IMR-90 (cell line): ENCODE measurements at regions not wholly inside any gene's neighbourhood (a gene's known extent, or its start where the extent isn't known, plus 50 kb on each side); places are given as distances from the start of the nearest gene placed in this dataset.

ENCODE experiments used
- ATAC-seq: fragments of 200-7000 bp; cut with Tn5 transposase; 2 replicates; pipeline ENCODE4 v1.9.1; 2020; ENCODE audit warnings: low read depth, mild to moderate bottlenecking, moderate library complexity
- BruUV-seq: library from RNA; stranded (reverse); fragments of 400-500 nt; replicated peaks from 2 replicates; lab custom pipeline; 2021; lab: Mats Ljungman, UMichigan
- CTCF ChIA-PET: fragments of 300-600 bp; formaldehyde crosslinking; extraction: SDS; loops from one replicate; lab custom pipeline; 2021; ENCODE audit warnings: antibody characterized with exemption; lab: Yijun Ruan, JAX
- POLR2A ChIA-PET: fragments of 300-600 bp; sonication (Branson Sonifier 250); formaldehyde crosslinking; loops from one replicate; lab custom pipeline; 2022; ENCODE audit warnings: antibody characterized with exemption; ENCODE audit not compliant: unreplicated experiment; lab: Charles Lee
- DNase-seq: peaks from one replicate; pipeline ENCODE4 v3.0.0; 2013
- H2AFZ ChIP-seq: replicated peaks from 2 replicates; pipeline ENCODE3; 2013; ENCODE audit warnings: low read length, mild to moderate bottlenecking; ENCODE audit not compliant: poor library complexity
- H2AK5ac ChIP-seq: 2 replicates; pipeline ENCODE4 v1.6.1; 2013; ENCODE audit warnings: low read depth, low read length, inconsistent platforms
- H2AK9ac ChIP-seq: replicated peaks from 2 replicates; pipeline ENCODE3; 2013; ENCODE audit warnings: mild to moderate bottlenecking, low read depth, low read length, moderate library complexity; ENCODE audit not compliant: poor library complexity
- H2BK120ac ChIP-seq: 2 replicates; pipeline ENCODE4 v1.6.1; 2013; ENCODE audit warnings: low read depth, low read length, inconsistent platforms
- H2BK15ac ChIP-seq: 3 replicates; pipeline ENCODE4 v1.6.1; 2013; ENCODE audit warnings: low read depth, low read length, inconsistent platforms
- H2BK20ac ChIP-seq: 2 replicates; pipeline ENCODE4 v1.6.1; 2013; ENCODE audit warnings: low read depth, mild to moderate bottlenecking, inconsistent platforms, low read length, moderate library complexity
- H2BK5ac ChIP-seq: 2 replicates; pipeline ENCODE4 v1.6.1; 2013; ENCODE audit warnings: mild to moderate bottlenecking, low read depth, low read length, inconsistent platforms; ENCODE audit not compliant: poor library complexity, severe bottlenecking
- H3K14ac ChIP-seq: replicated peaks from 2 replicates; pipeline ENCODE4 v1.6.1; 2013; ENCODE audit warnings: low read depth, low read length, inconsistent platforms
- H3K18ac ChIP-seq: 2 replicates; pipeline ENCODE4 v1.6.1; 2013; ENCODE audit warnings: low read depth, low read length, control low read depth
- H3K23ac ChIP-seq: 2 replicates; pipeline ENCODE4 v1.6.1; 2013; ENCODE audit warnings: low read depth, low read length, inconsistent platforms
- H3K27ac ChIP-seq: 2 replicates; pipeline ENCODE4 v1.5.1; 2013; ENCODE audit warnings: mild to moderate bottlenecking, control low read depth, low read length; ENCODE audit not compliant: insufficient read depth
- H3K27me3 ChIP-seq: 2 replicates; pipeline ENCODE4 v1.6.1; 2013; ENCODE audit warnings: low read length; ENCODE audit not compliant: control insufficient read depth, insufficient read depth
- H3K36me3 ChIP-seq: 2 replicates; pipeline ENCODE4 v1.6.1; 2013; ENCODE audit warnings: low read length, mixed read lengths; ENCODE audit not compliant: control insufficient read depth, insufficient read depth
- H3K4ac ChIP-seq: 2 replicates; pipeline ENCODE4 v1.6.1; 2013; ENCODE audit warnings: low read depth, low read length, inconsistent platforms
- H3K4me1 ChIP-seq: 2 replicates; pipeline ENCODE4 v1.6.1; 2013; ENCODE audit warnings: low read length, mixed read lengths; ENCODE audit not compliant: control insufficient read depth, insufficient read depth
- H3K4me2 ChIP-seq: 2 replicates; pipeline ENCODE4 v1.6.1; 2013; ENCODE audit warnings: low read depth, mild to moderate bottlenecking, control low read depth, low read length, moderate library complexity
- H3K4me3 ChIP-seq: 2 replicates; pipeline ENCODE4 v1.5.1; 2013; ENCODE audit warnings: low read depth, mild to moderate bottlenecking, control low read depth, low read length, moderate library complexity; ENCODE audit not compliant: insufficient read depth
- H3K56ac ChIP-seq: 2 replicates; pipeline ENCODE4 v1.6.1; 2013; ENCODE audit warnings: low read length, inconsistent platforms; ENCODE audit not compliant: insufficient read depth; ENCODE audit errors: extremely low read depth
- H3K79me1 ChIP-seq, 2 experiments: 2 replicates each; pipeline ENCODE4 v1.6.1; 2013; ENCODE audit warnings: low read length in 2 of 2, inconsistent platforms in 1 of 2, low read depth in 1 of 2
- H3K9ac ChIP-seq: 2 replicates; pipeline ENCODE4 v1.6.1; 2013; ENCODE audit warnings: low read depth, low read length, control low read depth
- H3K9me1 ChIP-seq: 2 replicates; pipeline ENCODE4 v1.6.1; 2013; ENCODE audit warnings: low read length, inconsistent platforms; ENCODE audit not compliant: insufficient read depth
- H3K9me3 ChIP-seq: 2 replicates; pipeline ENCODE4 v1.6.1; 2013; ENCODE audit warnings: low read length; ENCODE audit not compliant: control insufficient read depth, insufficient read depth
- H4K20me1 ChIP-seq: 2 replicates; pipeline ENCODE4 v1.6.1; 2013; ENCODE audit warnings: low read length, inconsistent platforms; ENCODE audit not compliant: insufficient read depth
- H4K5ac ChIP-seq: 2 replicates; pipeline ENCODE4 v1.6.1; 2013; ENCODE audit warnings: mild to moderate bottlenecking, low read depth, low read length, control low read depth
- H4K8ac ChIP-seq, 2 experiments: 2 replicates each; pipeline ENCODE4 v1.6.1; 2013; ENCODE audit warnings: low read depth in 2 of 2, low read length in 2 of 2, control low read depth in 1 of 2, inconsistent platforms in 1 of 2
- H4K91ac ChIP-seq: 2 replicates; pipeline ENCODE4 v1.6.1; 2013; ENCODE audit warnings: low read depth, low read length, inconsistent platforms; ENCODE audit not compliant: insufficient read depth
- BHLHE40 ChIP-seq: fragments of 150-350 bp; IDR thresholded peaks from 2 replicates; pipeline ENCODE4 v1.6.1; 2016; ENCODE audit warnings: mild to moderate bottlenecking, low read depth, low read length
- CTCF ChIP-seq: conservative IDR thresholded peaks from 2 replicates; pipeline ENCODE4 v1.5.1; 2012; ENCODE audit warnings: mild to moderate bottlenecking, low read depth, low read length, improper control_type of control experiment
- ELK1 ChIP-seq: fragments of 150-350 bp; IDR thresholded peaks from 2 replicates; pipeline ENCODE4 v1.6.1; 2016; ENCODE audit warnings: low read depth, mild to moderate bottlenecking, low read length, moderate library complexity, borderline replicate concordance
- SMC3 ChIP-seq: fragments of 150-350 bp; IDR thresholded peaks from 2 replicates; pipeline ENCODE4 v1.6.1; 2016; ENCODE audit warnings: low read depth, mild to moderate bottlenecking, antibody characterized with exemption, low read length, moderate library complexity
- dilution Hi-C: fragments of 300-500 bp; cut with HindIII; formaldehyde crosslinking; loops from one replicate; pipeline ENCODE4 v1.14.3; 2018; ENCODE audit warnings: low sequenced_read_pairs; ENCODE audit not compliant: unreplicated experiment
- in situ Hi-C: fragments of 300-500 bp; cut with MboI; formaldehyde crosslinking; loops from 3 replicates; pipeline ENCODE4 v1.14.3; 2019; ENCODE audit warnings: low sequenced_read_pairs, inconsistent platforms, mixed read lengths
- intact Hi-C: fragments of 100-400 bp; cut with micrococcal nuclease; formaldehyde crosslinking; loops from 2 replicates; pipeline ENCODE4 v1.10.0; 2022

- Histone ChIP-seq H2BK15ac (peak overlapping the region; percentile 60; the same call in 1 of the 3 replicates), H4K91ac (no peak overlapping the region), H3K18ac (no peak overlapping the region), H3K4me3 (no peak overlapping the region), H2AK9ac (no peak overlapping the region), H4K5ac (no peak overlapping the region), H2BK5ac (no peak overlapping the region), H3K27ac (no peak overlapping the region), H3K79me1 (no peaks in the 10 kb centered on the region), H3K4ac (no peak overlapping the region), H3K9me1 (no peaks in the 10 kb centered on the region; the same call in 1 of the 2 replicates), H3K4me1 (peaks cover 10% of the 10 kb centered on the region), H3K56ac (no peak overlapping the region), H3K36me3 (no peaks in the 10 kb centered on the region), H3K14ac (no peak overlapping the region), H3K9me3 (no peaks in the 10 kb centered on the region), H3K23ac (no peak overlapping the region), H3K4me2 (no peak overlapping the region), H2AFZ (no peak overlapping the region), H2BK120ac (peak overlapping the region; percentile 52; the same call in 1 of the 2 replicates), H2AK5ac (no peak overlapping the region), H3K9ac (no peak overlapping the region), H2BK20ac (no peak overlapping the region), H4K20me1 (no peaks in the 10 kb centered on the region), H3K27me3 (no peaks in the 10 kb centered on the region), H4K8ac (no peak overlapping the region)
- intact Hi-C loops, result no loop called here
- ATAC-seq, result no peak
- TF ChIP-seq SMC3 (no peak), ELK1 (no peak), BHLHE40 (no peak), CTCF (no peak)
- DNase-seq, result no peak
- CTCF ChIA-PET, result no interaction called here
- dilution Hi-C loops, result no loop called here
- POLR2A ChIA-PET, result no interaction called here
- no TSS peak for BruUV-seq
- in situ Hi-C loops, result no loop called here
Observed at GRCh38 chr11:88406876-88407275, 69.3 kb upstream of the CTSC start.
